ENCODE measurements at regions not wholly inside any gene's neighbourhood (a gene's known extent, or its start where the extent isn't known, plus 50 kb on each side); places are given as distances from the start of the nearest gene placed in this dataset.

DNA sequence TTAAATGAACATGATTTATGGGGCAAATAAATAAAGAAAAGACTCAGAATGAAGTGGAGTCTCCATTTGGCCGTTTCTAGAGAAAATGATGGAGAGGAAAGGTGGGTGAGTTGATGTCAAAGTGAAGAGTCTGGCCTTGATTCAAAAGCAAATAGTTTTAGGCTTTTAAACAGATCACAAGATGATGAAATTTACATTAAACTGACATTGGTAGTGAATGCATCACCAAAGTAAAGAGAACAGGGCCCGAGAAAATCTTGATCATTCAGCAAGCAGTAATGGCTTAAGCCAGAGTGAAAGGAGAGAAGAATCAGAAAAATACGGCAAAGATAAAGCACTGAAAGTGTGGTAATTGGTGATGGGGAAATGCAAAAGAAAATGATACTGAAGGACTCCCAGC lies 460.0 kb upstream of the SGCD start:
- no peak overlapping the region for H2AFZ ChIP-seq (ENCODE audit: low read depth, low read length)
- TF ChIP-seq POLR2AphosphoS5 (IDR thresholded peaks at IDR 0.05; ENCODE audit: insufficient read depth, low read depth, low read length) (no peak), EZH2 (IDR thresholded peaks at IDR 0.05; ENCODE audit: borderline replicate concordance, low read depth, low read length, severe bottlenecking) (no peak), MYC (IDR thresholded peaks at IDR 0.05; ENCODE audit: low read depth, low read length) (no peak), POLR2A (IDR thresholded peaks at IDR 0.05; ENCODE audit: low read depth, low read length) (no peak), MAX (IDR thresholded peaks at IDR 0.05; ENCODE audit: insufficient read depth, insufficient read length) (no peak), GATA2 (IDR thresholded peaks at IDR 0.05; ENCODE audit: insufficient read depth, insufficient read length, low read depth, low read length) (no peak), FOS (IDR thresholded peaks at IDR 0.05; ENCODE audit: borderline replicate concordance, insufficient read depth, low read length) (no peak), JUN (IDR thresholded peaks at IDR 0.05; ENCODE audit: borderline replicate concordance, insufficient read depth, insufficient read length, low read depth) (no peak)
- TF ChIP-seq, protein P1, sequence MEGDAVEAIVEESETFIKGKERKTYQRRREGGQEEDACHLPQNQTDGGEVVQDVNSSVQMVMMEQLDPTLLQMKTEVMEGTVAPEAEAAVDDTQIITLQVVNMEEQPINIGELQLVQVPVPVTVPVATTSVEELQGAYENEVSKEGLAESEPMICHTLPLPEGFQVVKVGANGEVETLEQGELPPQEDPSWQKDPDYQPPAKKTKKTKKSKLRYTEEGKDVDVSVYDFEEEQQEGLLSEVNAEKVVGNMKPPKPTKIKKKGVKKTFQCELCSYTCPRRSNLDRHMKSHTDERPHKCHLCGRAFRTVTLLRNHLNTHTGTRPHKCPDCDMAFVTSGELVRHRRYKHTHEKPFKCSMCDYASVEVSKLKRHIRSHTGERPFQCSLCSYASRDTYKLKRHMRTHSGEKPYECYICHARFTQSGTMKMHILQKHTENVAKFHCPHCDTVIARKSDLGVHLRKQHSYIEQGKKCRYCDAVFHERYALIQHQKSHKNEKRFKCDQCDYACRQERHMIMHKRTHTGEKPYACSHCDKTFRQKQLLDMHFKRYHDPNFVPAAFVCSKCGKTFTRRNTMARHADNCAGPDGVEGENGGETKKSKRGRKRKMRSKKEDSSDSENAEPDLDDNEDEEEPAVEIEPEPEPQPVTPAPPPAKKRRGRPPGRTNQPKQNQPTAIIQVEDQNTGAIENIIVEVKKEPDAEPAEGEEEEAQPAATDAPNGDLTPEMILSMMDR (IDR thresholded peaks at IDR 0.05; ENCODE audit: extremely low read depth in 1 of 2, insufficient read depth in 1 of 2, low read depth in 1 of 2, low read length in 2 of 2) = no peak

More for the DNA sequence above, 460.0 kb upstream of the SGCD start:
- Histone ChIP-seq H3K4me3 (replicated peaks in 1 of 3; ENCODE audit: insufficient read depth in 1 of 3, low read depth in 1 of 3, low read length in 3 of 3) (no peak overlapping the region), H3K9me1 (replicated peaks; ENCODE audit: control insufficient read depth, extremely low read depth, insufficient read depth, low read length) (no peaks in the 10 kb centered on the region), H3K4me1 (ENCODE audit: control insufficient read depth, extremely low read depth, insufficient read depth, low read length) (no peaks in the 10 kb centered on the region), H4K20me1 (replicated peaks; ENCODE audit: control insufficient read depth, extremely low read depth, insufficient read depth, low read length) (no peaks in the 10 kb centered on the region), H3K27me3 (ENCODE audit: control insufficient read depth in 2 of 2, insufficient read depth in 2 of 2, low read length in 2 of 2) (no peaks in the 10 kb centered on the region), H3K36me3 (ENCODE audit: control insufficient read depth in 2 of 2, extremely low read depth in 1 of 2, insufficient read depth in 2 of 2, low read length in 2 of 2) (no peaks in the 10 kb centered on the region), H3K9me3 (replicated peaks; ENCODE audit: control insufficient read depth, insufficient read depth, low read length) (peaks cover 3% of the 10 kb centered on the region), H3K4me2 (ENCODE audit: insufficient read depth, low read length) (no peak overlapping the region), H3K27ac (ENCODE audit: insufficient read depth, low read depth, low read length) (no peak overlapping the region), H3K9ac (replicated peaks; ENCODE audit: extremely low read depth, insufficient read depth, low read length) (no peak overlapping the region), H3K79me2 (ENCODE audit: control insufficient read depth, insufficient read depth, low read length) (no peaks in the 10 kb centered on the region)
- DNase-seq (ENCODE audit: low read depth, low spot score) (no peak), FAIRE-seq (no peak)
- ChIA-PET POLR2A (no interaction called here), CTCF (no interaction called here)
- intact Hi-C loops (cut with micrococcal nuclease) (no loop called here), dilution Hi-C loops (cut with MboI; ENCODE audit: extremely low pct_ligation_motif_present, low sequenced_read_pairs) (no loop called here)
- BruUV-seq (replicated peaks) = no TSS peak

Data from endothelial cell of umbilical vein (primary cell).